KMS-11 (cell line): ENCODE measurements at regions not wholly inside any gene's neighbourhood (a gene's known extent, or its start where the extent isn't known, plus 50 kb on each side); places are given as distances from the start of the nearest gene placed in this dataset.

Experiments used
- H2AFZ ChIP-seq: fragments of 200-600 bp; sonication (generic); 2 replicates; pipeline ENCODE4 v1.6.1; 2016; ENCODE audit warnings: antibody characterized with exemption, mixed run types, low read depth
- H3K27ac ChIP-seq: fragments of 200-600 bp; sonication (generic); 2 replicates; pipeline ENCODE4 v1.6.1; 2016; ENCODE audit warnings: mild to moderate bottlenecking, mixed run types
- H3K27me3 ChIP-seq: fragments of 200-600 bp; sonication (generic); 2 replicates; pipeline ENCODE4 v1.6.1; 2017; ENCODE audit warnings: mild to moderate bottlenecking, low read depth, mixed run types, moderate library complexity; ENCODE audit not compliant: insufficient read depth
- H3K36me3 ChIP-seq: fragments of 200-600 bp; sonication (generic); 2 replicates; pipeline ENCODE4 v1.6.1; 2017; ENCODE audit warnings: mild to moderate bottlenecking, mixed run types; ENCODE audit not compliant: insufficient read depth
- H3K4me1 ChIP-seq: fragments of 200-600 bp; sonication (generic); 2 replicates; pipeline ENCODE4 v1.6.1; 2016; ENCODE audit warnings: mild to moderate bottlenecking, low read depth, mixed run types; ENCODE audit not compliant: poor library complexity, severe bottlenecking
- H3K4me2 ChIP-seq: fragments of 200-600 bp; sonication (generic); 2 replicates; pipeline ENCODE4 v1.7.0; 2016; ENCODE audit warnings: mild to moderate bottlenecking, mixed run types
- H3K4me3 ChIP-seq: fragments of 200-600 bp; sonication (generic); IDR thresholded peaks from 2 replicates; pipeline ENCODE4 v1.6.1; 2017; ENCODE audit warnings: low read depth, low read length, mixed read lengths; ENCODE audit not compliant: insufficient read depth
- H3K79me2 ChIP-seq: fragments of 200-600 bp; sonication (generic); 2 replicates; pipeline ENCODE4 v1.6.1; 2016; ENCODE audit warnings: low read depth, mixed run types; ENCODE audit not compliant: insufficient read depth
- H3K9ac ChIP-seq: fragments of 200-600 bp; sonication (generic); 2 replicates; pipeline ENCODE4 v1.6.1; 2016; ENCODE audit warnings: mild to moderate bottlenecking, mixed run types
- H4K20me1 ChIP-seq: fragments of 200-600 bp; sonication (generic); 2 replicates; pipeline ENCODE4 v1.6.1; 2016; ENCODE audit warnings: mild to moderate bottlenecking, mixed run types; ENCODE audit not compliant: insufficient read depth
- TF ChIP-seq, protein P1 (sequence below): fragments of 200-600 bp; sonication (generic); conservative IDR thresholded peaks from 2 replicates; pipeline ENCODE4 v1.6.1; 2017; ENCODE audit warnings: low read depth, mild to moderate bottlenecking, antibody characterized with exemption, low read length, moderate library complexity, mixed read lengths

GRCh38 chr5:167122267-167122666 lies 1169.2 kb upstream of the WWC1 start:
- TF ChIP-seq, protein P1, sequence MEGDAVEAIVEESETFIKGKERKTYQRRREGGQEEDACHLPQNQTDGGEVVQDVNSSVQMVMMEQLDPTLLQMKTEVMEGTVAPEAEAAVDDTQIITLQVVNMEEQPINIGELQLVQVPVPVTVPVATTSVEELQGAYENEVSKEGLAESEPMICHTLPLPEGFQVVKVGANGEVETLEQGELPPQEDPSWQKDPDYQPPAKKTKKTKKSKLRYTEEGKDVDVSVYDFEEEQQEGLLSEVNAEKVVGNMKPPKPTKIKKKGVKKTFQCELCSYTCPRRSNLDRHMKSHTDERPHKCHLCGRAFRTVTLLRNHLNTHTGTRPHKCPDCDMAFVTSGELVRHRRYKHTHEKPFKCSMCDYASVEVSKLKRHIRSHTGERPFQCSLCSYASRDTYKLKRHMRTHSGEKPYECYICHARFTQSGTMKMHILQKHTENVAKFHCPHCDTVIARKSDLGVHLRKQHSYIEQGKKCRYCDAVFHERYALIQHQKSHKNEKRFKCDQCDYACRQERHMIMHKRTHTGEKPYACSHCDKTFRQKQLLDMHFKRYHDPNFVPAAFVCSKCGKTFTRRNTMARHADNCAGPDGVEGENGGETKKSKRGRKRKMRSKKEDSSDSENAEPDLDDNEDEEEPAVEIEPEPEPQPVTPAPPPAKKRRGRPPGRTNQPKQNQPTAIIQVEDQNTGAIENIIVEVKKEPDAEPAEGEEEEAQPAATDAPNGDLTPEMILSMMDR = no peak
- no peak overlapping the region for H3K4me3 ChIP-seq
- H2AFZ ChIP-seq = no peak overlapping the region

GRCh38 chr5:167123126-167123525 lies 1168.3 kb upstream of the WWC1 start:
- no peaks in the 10 kb centered on the region for H3K36me3 ChIP-seq
- no peak overlapping the region for H3K4me3 ChIP-seq
- no peaks in the 10 kb centered on the region for H3K79me2 ChIP-seq
- no peak overlapping the region for H3K9ac ChIP-seq
- H4K20me1 ChIP-seq = no peaks in the 10 kb centered on the region
- H2AFZ ChIP-seq = no peak overlapping the region
- no peak overlapping the region for H3K27ac ChIP-seq
- H3K4me1 ChIP-seq = no peaks in the 10 kb centered on the region
- TF ChIP-seq, protein P1 = no peak
- H3K4me2 ChIP-seq = no peak overlapping the region
- H3K27me3 ChIP-seq = no peaks in the 10 kb centered on the region

More at GRCh38 chr5:167122267-167122666, 1169.2 kb upstream of the WWC1 start:
- H3K9ac ChIP-seq = no peak overlapping the region
- H3K36me3 ChIP-seq = no peaks in the 10 kb centered on the region
- H3K4me1 ChIP-seq = no peaks in the 10 kb centered on the region
- no peak overlapping the region for H3K27ac ChIP-seq
- H4K20me1 ChIP-seq = no peaks in the 10 kb centered on the region
- H3K79me2 ChIP-seq = no peaks in the 10 kb centered on the region
- H3K4me2 ChIP-seq = no peak overlapping the region
- H3K27me3 ChIP-seq = no peaks in the 10 kb centered on the region

DNA sequence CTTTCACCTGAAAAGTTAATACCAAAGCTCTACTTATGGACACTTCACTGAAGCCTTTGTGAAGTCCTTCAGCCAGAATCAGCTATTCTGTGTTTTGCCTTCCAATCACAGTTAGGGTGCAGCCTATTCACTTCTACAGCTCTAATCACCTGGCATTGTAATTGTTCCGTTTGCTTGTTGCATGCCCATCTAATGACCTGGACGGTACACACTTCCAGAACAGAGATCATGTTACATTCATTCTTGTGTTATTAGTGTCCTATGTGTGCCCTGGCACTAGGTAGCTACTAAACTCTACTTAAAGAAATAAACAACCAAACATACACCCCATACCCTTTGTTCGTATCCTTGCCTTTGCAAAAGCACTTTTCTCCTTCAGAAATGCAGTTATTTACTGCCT lies 1162.9 kb upstream of the WWC1 start:
- Histone ChIP-seq H3K36me3 (no peaks in the 10 kb centered on the region), H3K27ac (no peak overlapping the region), H4K20me1 (no peaks in the 10 kb centered on the region), H3K4me3 (no peak overlapping the region), H2AFZ (no peak overlapping the region), H3K4me1 (no peaks in the 10 kb centered on the region), H3K4me2 (no peak overlapping the region), H3K27me3 (no peaks in the 10 kb centered on the region), H3K9ac (no peak overlapping the region), H3K79me2 (no peaks in the 10 kb centered on the region)
- TF ChIP-seq, protein P1 = no peak

- Histone ChIP-seq H4K20me1 (no peaks in the 10 kb centered on the region), H3K27ac (no peak overlapping the region), H3K27me3 (no peaks in the 10 kb centered on the region), H3K36me3 (no peaks in the 10 kb centered on the region), H3K4me2 (no peak overlapping the region), H3K4me3 (no peak overlapping the region), H3K79me2 (no peaks in the 10 kb centered on the region), H2AFZ (no peak overlapping the region), H3K9ac (no peak overlapping the region), H3K4me1 (no peaks in the 10 kb centered on the region)
- TF ChIP-seq, protein P1 = no peak
These were observed 1150.7 kb upstream of the WWC1 start for GRCh38 chr5:167140548-167141291.
